Kidney epithelial cell (primary cell): ENCODE measurements at regions not wholly inside any gene's neighbourhood (a gene's known extent, or its start where the extent isn't known, plus 50 kb on each side); places are given as distances from the start of the nearest gene placed in this dataset.

Source experiments
- DNase-seq: peaks from one replicate; pipeline ENCODE4 v3.0.0-alpha.2; 2010; ENCODE audit warnings: low read depth
- H3K27me3 ChIP-seq: 2 replicates; pipeline ENCODE4 v1.6.0; 2011; ENCODE audit warnings: low read length; ENCODE audit not compliant: control insufficient read depth, insufficient read depth
- H3K36me3 ChIP-seq: 2 replicates; pipeline ENCODE4 v1.5.1; 2011; ENCODE audit warnings: low read length; ENCODE audit not compliant: control insufficient read depth, insufficient read depth
- H3K4me3 ChIP-seq: 2 replicates; pipeline ENCODE4 v1.5.1; 2011; ENCODE audit warnings: low read depth, mild to moderate bottlenecking, control low read depth, low read length
- CTCF ChIP-seq: IDR thresholded peaks from 2 replicates; pipeline ENCODE4 v1.5.1; 2011; ENCODE audit warnings: mild to moderate bottlenecking, moderate library complexity, low read length, control low read depth, inconsistent platforms; ENCODE audit not compliant: insufficient read depth, poor library complexity, severe bottlenecking

GRCh38 chr16:85983606-85984230, 84.8 kb downstream of the IRF8 start:
- DNase-seq = no peak

GRCh38 chr16:85984231-85984880, 85.4 kb downstream of the IRF8 start:
- Histone ChIP-seq H3K4me3 (no peak overlapping the region), H3K36me3 (no peaks in the 10 kb centered on the region), H3K27me3 (peaks cover 7% of the 10 kb centered on the region)
- TF ChIP-seq CTCF = no peak
- no peak for DNase-seq

More at GRCh38 chr16:85983606-85984230, 84.8 kb downstream of the IRF8 start:
- Histone ChIP-seq H3K36me3 (no peaks in the 10 kb centered on the region), H3K27me3 (peaks cover 3% of the 10 kb centered on the region), H3K4me3 (no peak overlapping the region)
- TF ChIP-seq CTCF = no peak

GRCh38 chr16:85984947-85985451, 86.0 kb downstream of the IRF8 start:
- no peak for DNase-seq
- Histone ChIP-seq H3K27me3 (peaks cover 10% of the 10 kb centered on the region), H3K4me3 (no peak overlapping the region), H3K36me3 (no peaks in the 10 kb centered on the region)
- no peak for TF ChIP-seq CTCF

GRCh38 chr16:85986931-85987749, 88.2 kb downstream of the IRF8 start:
- Histone ChIP-seq H3K27me3 (peaks cover 12% of the 10 kb centered on the region), H3K4me3 (no peak overlapping the region), H3K36me3 (no peaks in the 10 kb centered on the region)
- no peak for DNase-seq
- peak; percentile 15 for TF ChIP-seq CTCF

- DNase-seq = no peak
- no peak for TF ChIP-seq CTCF
- H3K36me3 ChIP-seq = no peaks in the 10 kb centered on the region
- H3K4me3 ChIP-seq = no peak overlapping the region
- H3K27me3 ChIP-seq = peaks cover 12% of the 10 kb centered on the region
Observed at GRCh38 chr16:85987750-85988078, 88.8 kb downstream of the IRF8 start.
